Psoas muscle (tissue), 7 donors: ENCODE measurements at regions not wholly inside any gene's neighbourhood (a gene's known extent, or its start where the extent isn't known, plus 50 kb on each side); places are given as distances from the start of the nearest gene placed in this dataset.
A peak's percentile ranks its signal among the peaks of the same experiment; 100 is the strongest.

Experiments
- ATAC-seq, 4 donors: fragments of 200-7000 bp; cut with Tn5 transposase; one replicate each; pipeline ENCODE4 v1.9.1; 2020; ENCODE audit warnings: moderate library complexity in 3 of 4, mild to moderate bottlenecking in 2 of 4
- DNase-seq, 2 donors: peaks; one replicate each; pipeline ENCODE4 v3.0.0-alpha.2; 2020
- H3K27ac ChIP-seq: fragments of 200-600 bp; one replicate; pipeline ENCODE4 v1.8.0; 2022
- H3K27me3 ChIP-seq, 3 donors: fragments of 200-600 bp in 1 of 3; one replicate each; pipeline versions ENCODE4 v1.6.1 to v1.8.0; 2013 to 2022; ENCODE audit warnings: low read length in 2 of 3, mild to moderate bottlenecking in 2 of 3, moderate library complexity in 1 of 3; ENCODE audit not compliant: insufficient read depth in 3 of 3
- H3K36me3 ChIP-seq, 2 donors: fragments of 200-600 bp in 1 of 2; one replicate each; pipeline versions ENCODE4 v1.6.1 to v1.8.0; 2013 to 2022; ENCODE audit warnings: low read depth in 1 of 2, mild to moderate bottlenecking in 1 of 2, moderate library complexity in 1 of 2; ENCODE audit not compliant: insufficient read depth in 1 of 2
- H3K4me1 ChIP-seq: fragments of 200-600 bp; one replicate; pipeline ENCODE4 v1.8.0; 2022
- H3K4me3 ChIP-seq: fragments of 200-600 bp; one replicate; pipeline ENCODE4 v1.8.0; 2022; ENCODE audit warnings: mild to moderate bottlenecking
- H3K9me3 ChIP-seq: fragments of 200-600 bp; one replicate; pipeline ENCODE4 v1.8.0; 2022
- CTCF ChIP-seq: fragments of 200-600 bp; IDR thresholded peaks from one replicate; pipeline ENCODE4 v1.8.0; 2022; ENCODE audit warnings: antibody characterized with exemption
- WGBS, 3 donors: extraction: QIAGEN DNeasy Blood & Tissue Kit; methylation state at CpG; one replicate each; pipeline versions ENCODE4 v1.1.6 to v1.1.7; 2013; 5-methylcytosine and 5-hydroxymethylcytosine counted together
- intact Hi-C, 2 donors: fragments of 100-400 bp; cut with DNase I; formaldehyde crosslinking; loops; one replicate each; pipeline versions ENCODE4 v1.11.0 to v1.14.2; 2022
- donor health status: healthy with polysubstance abuse.
- donor health status: DM: no; HTN: no; CAD: no; lungs with moderate emphysema.
- donor health status: Bipolar disorder and iron deficiency.
- donor health status: healthy.
- donor health status: DM: yes; HTN: yes; CAD: no.
- donor health status: DM: no; HTN: no; CAD: no.
- donor health status: DM: yes; HTN: yes; CAD: no.

- Histone ChIP-seq H3K36me3 (no peaks in the 10 kb centered on the region), H3K4me1 (peaks cover 31% of the 10 kb centered on the region), H3K27me3 (no peaks in the 10 kb centered on the region), H3K27ac (no peak overlapping the region), H3K4me3 (no peak overlapping the region), H3K9me3 (no peaks in the 10 kb centered on the region)
- DNase-seq (no peak), ATAC-seq (no peak)
- no peak for TF ChIP-seq CTCF
- intact Hi-C loops: loop anchor here in 1 of 2 donors (2.0 kb wide), 1 partner anchor 153 kb away; the partner anchor contains the start of gene HLX
- whole genome bisulfite sequencing, 3 donors: 90 to 93% (median 91%) methylated on average over 3 of the region's 3 CpGs
Observed at GRCh38 chr1:221031458-221032203, 152.4 kb downstream of the HLX start.

DNA sequence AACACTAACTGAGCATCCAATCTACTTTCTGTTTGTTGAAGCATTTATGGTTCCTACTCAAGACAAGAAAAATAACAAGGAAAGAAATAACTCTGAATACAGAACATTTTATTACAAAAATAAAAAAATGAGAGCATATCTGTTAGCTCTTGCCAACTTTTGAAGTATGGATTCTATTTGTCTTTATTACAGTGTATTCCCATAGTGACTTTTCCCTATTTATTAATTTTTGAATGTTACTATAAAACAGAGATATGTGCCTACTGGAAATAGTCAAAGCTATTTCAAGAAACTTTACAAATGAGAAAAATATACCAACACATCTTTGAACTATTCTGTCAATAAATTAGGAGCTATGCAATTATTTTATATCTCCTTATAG lies 153.0 kb downstream of the HLX start:
- TF ChIP-seq CTCF: no peak
- Histone ChIP-seq H3K27ac (no peak overlapping the region), H3K4me3 (no peak overlapping the region), H3K36me3 (no peaks in the 10 kb centered on the region), H3K4me1 (peaks cover 31% of the 10 kb centered on the region), H3K9me3 (no peaks in the 10 kb centered on the region), H3K27me3 (no peaks in the 10 kb centered on the region)
- DNase-seq: no peak
- no peak for ATAC-seq
- intact Hi-C loops: loop anchor here in 1 of 2 donors (2.0 kb wide), 1 partner anchor 153 kb away; the partner anchor contains the start of gene HLX

DNA sequence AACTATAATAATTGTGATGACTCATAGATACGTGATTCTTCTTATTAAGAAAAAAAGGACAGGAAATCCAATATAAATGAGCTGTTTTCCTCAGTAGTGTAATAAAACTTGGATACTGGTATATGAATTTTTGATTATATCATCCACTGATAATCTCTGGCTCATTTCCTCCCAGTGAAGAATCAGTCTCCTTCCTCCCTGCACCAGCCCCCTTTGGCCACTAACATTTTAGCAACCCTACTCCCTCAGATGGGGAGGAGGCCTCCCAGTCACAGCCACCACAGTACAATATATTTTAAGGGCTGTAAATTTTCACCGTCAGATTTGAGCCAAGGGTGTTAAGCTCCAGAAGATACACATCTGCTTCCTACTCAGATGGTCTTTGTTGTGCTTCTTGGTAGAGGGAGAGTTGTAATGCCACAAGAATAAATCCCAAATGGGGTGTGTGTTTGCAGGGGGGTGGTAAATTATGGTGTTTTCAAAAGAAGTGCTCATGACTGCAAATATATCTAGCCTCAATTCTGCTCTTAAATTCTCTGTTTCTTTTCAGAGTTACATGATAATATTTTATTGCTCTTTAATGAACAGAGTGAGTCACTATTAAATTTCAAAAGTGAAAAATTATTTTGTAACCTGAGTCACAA lies 153.5 kb downstream of the HLX start:
- Histone ChIP-seq H3K9me3 (no peaks in the 10 kb centered on the region), H3K36me3 (no peaks in the 10 kb centered on the region), H3K4me3 (no peak overlapping the region), H3K27ac (peak overlapping the region; percentile 31), H3K4me1 (peaks cover 31% of the 10 kb centered on the region), H3K27me3 (no peaks in the 10 kb centered on the region)
- no peak for TF ChIP-seq CTCF
- no peak for DNase-seq
- WGBS, 3 donors: 31 to 38% (median 32%) methylated on average over 2 of the region's 2 CpGs
- no peak for ATAC-seq
- intact Hi-C loops: loop anchor here in 1 of 2 donors (2.0 kb wide), 1 partner anchor 154 kb away; the partner anchor contains the start of gene HLX

- Histone ChIP-seq H3K9me3 (no peaks in the 10 kb centered on the region), H3K4me3 (peak overlapping the region; percentile 31), H3K36me3 (no peaks in the 10 kb centered on the region), H3K27ac (peak overlapping the region; percentile 76), H3K27me3 (no peaks in the 10 kb centered on the region), H3K4me1 (peaks cover 31% of the 10 kb centered on the region)
- no peak for DNase-seq
- 14 to 28% (median 17%) methylated on average over 6 of the region's 6 CpGs for WGBS, 3 donors
- intact Hi-C loops: loop anchor here in 1 of 2 donors (5.0 kb wide), 1 partner anchor 82 kb away; no protein-coding TSS in a partner anchor
- no peak for TF ChIP-seq CTCF
- ATAC-seq: peak; percentile 87 to 96 (median 94)
Observed at GRCh38 chr1:221035662-221036153, 156.5 kb downstream of the HLX start.
